Stimulated activated CD4-positive, alpha-beta T cell treated with anti-CD3 and anti-CD28 coated beads, Interleukin-2, amount 100 ng/mL, for 4 hours (primary cell): ENCODE measurements at regions not wholly inside any gene's neighbourhood (a gene's known extent, or its start where the extent isn't known, plus 50 kb on each side); places are given as distances from the start of the nearest gene placed in this dataset.

Experiments used
- DNase-seq: peaks from one replicate; pipeline ENCODE4 v3.0.0-alpha.2; 2020; ENCODE audit warnings: low read depth

DNA sequence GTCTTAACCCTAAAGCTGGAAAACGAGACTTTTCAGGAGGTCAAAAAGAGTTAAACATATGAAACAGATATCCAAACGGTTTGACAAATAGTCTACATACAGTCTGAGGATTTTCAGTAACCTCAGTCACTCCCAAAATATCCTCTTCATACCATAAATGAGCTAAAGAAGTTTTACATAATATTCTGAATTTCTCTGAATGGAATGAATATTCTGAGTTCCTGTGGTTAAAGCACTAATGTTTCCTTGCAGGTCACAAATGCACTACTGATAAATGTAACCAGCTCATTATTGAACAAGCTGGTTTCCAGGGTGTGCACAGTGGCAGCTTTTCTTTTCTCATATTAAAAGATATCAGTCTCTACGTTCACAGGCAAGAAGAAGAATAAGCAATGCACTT lies 137.4 kb upstream of the POU1F1 start:
- no peak for DNase-seq

DNA sequence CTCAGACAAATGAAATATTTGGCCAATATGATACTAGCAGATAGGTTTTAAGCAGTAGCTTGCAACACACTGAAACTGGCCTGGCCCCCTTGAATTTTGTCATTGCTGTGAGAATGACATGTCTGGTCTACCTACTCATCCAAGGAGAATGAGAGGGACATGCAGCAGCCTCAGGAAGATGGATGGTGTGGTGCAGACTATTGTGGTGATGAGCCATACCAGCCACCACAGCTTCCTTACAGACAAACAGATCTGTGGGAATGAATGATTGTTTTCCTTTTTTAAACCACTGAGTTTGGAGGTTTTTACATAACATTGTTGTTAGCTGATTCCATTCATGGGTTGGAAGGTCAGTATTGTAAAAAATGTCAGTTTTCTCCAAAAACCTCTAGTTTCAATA lies 133.7 kb upstream of the POU1F1 start:
- DNase-seq = no peak

DNA sequence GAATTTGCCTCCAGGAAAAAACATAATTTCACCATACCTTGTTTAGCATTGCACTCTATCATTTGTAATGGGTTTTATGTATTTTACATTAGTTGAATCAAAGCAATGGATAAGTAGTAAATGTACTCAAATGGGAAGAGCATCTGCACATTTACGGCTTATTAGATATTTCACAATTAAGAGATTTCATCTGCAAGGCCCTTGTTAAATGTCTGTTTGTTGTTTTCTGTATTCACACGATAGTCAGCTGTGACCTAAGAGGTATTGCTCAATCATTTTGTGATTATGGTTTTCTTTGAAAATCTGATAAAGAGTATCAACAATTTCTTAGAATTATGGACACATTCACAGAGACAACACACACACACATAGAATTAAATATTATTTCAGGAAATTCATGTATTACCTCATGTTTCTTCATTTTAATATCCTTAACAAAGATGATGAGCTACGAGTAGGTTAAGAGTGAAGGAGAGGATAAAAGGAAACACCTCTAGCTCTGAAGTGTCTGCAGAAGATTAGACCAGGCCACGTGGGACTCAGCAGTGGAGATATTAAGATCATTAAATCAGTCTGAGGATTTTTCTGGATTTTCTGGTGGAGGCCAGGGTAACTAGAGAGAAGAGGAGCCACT lies 121.9 kb upstream of the POU1F1 start:
- no peak for DNase-seq

DNA sequence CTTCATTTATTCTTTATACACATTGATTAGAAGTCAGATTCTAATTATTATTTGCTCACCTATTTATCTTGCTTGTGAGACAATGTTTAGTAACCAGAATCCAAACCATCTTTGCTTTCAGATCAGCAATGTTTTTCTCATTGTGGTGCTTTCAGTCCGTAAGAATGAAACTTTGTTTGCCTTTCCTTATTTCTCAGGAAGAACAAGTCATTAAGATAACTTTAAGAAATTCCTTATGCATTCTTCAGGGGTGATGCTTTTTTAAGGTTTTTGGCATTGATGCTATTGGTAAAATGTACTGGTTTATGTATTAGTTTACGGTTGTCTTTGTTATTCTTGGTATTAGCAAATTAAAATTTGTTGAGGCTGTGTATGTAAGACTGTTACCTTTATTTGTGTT lies 120.8 kb upstream of the POU1F1 start:
- no peak for DNase-seq

DNA sequence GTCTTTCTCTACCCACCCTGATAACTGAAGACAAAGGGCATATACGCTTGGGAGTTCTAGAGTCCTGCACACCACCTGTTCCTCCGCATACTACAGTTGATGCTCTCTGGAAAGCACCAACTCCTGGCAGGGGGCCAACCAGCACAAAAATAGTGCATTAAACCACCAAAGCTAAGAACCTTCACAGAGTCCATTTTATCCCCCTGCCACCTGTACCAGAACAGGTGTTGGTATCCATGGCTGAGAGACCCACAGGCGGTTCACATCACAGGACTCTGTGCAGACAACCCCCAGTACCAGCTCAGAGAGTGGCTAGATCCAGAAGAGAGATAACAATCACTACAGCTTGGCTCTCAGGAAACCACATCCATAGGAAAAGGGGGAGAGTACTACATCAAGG lies 114.4 kb upstream of the POU1F1 start:
- DNase-seq = no peak

DNA sequence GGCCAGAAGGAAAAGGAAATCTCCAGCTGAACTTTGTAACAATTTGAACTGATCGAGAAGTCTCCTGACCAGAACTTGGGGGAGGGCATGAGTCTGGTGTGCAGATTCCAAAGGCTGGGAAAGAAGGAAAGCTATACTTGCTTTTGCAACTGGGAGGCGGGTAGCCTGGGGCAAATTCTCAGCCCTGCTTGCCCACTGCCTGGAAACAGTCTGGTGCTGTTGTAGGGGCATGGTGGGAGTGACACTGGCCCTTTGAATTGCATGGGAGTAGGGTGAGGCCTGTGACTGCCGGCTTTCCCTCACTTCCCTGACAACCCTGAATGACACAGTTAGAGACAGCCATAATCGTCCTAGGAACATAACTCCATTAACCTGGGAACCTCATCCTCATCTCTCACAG lies 114.0 kb upstream of the POU1F1 start:
- no peak for DNase-seq

DNA sequence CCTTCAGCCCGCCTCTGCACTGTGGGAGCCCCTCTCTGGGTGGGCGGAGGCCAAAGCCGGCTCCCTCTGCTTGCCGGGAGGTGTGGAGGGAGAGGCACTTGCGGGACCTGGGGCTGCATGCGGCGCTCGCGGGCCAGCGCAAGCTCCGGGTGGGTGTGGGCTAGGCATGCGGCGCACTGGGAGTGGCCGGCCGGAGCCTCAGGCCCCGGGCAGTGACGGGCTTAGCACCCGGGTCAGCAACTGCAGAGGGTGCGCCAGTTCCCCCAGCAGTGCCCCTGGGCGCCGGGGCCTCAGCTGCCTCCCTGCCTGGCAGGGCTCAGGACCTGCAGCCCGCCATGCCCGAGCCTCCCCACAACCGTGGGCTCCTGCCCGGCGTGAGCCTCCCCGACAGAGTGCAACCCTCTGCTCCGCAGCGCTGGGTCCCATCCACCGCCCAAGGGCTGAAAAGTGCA lies 98.9 kb upstream of the POU1F1 start:
- no peak for DNase-seq

DNA sequence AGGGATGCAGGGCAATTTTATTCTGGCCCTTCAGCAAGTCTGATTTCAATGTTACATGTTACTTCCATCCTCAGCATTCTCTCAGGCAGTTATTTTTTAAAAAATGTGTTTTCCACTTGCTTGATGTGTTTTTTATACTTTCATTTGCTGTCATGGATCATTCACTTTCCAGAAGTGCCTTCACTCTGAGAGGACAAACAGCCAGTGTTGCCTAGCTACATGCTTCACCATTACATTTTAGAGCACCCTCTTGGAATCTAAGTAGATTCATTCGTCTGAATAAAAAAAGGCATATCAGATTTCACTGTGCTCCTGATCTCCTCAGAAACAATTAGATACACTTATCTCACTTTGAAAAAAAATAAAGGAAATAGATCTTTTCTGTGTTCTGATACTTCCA lies 93.6 kb upstream of the POU1F1 start:
- no peak for DNase-seq

DNA sequence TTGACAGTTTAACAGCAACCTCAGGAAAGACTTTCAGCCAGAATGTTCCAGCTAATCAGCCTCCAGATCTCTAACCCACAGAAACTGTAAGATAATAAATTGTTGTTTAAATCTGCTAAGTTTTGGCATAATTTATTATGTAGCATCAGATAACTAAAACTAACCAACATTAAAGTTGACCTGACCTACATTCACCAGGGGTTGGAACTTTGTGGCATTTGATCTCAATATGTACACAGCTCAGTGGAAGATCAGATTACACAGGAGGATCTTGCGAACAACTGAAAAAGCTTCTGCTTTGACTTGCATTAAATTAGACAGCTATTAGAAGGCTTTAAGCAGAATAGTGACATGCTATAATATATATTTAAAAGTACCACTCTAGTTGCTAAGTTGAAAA lies 91.4 kb upstream of the POU1F1 start:
- no peak for DNase-seq

DNA sequence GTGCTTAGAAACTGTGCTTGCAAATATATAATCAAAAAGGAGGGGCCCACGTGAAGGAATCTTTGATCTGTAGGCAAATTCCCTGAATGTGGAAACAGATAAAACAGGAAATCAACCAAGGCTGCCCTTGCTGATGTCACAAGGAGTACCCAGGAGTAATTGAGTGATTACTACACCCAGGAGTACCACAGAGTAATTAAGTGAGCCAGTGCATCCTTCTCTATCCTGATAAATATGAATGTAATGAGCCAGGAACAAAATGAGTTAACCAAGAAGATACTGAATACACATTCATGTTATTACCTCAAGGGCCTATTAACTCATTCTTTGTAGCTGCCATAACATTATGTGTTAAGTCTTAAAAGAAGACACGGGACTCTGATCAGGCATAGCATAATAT lies 87.3 kb upstream of the POU1F1 start:
- no peak for DNase-seq

DNA sequence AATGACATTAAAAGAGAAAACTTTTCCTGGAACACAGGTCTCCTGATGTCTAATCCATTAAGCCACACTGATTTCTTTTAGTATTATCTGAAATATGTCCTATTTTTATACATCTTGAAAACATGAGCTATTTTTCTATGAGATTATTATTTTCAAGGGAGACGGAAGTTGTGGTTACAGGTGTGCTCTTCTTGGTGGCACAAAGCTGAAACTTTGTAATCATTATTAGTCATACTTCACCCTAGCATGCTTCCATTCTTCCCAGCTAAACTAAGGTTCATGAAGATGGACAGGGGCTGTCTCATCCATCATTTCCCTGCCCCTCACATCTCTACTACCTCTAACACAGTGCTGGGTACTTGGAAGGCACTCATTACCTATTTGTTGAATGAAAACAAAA lies 85.6 kb upstream of the POU1F1 start:
- no peak for DNase-seq

DNA sequence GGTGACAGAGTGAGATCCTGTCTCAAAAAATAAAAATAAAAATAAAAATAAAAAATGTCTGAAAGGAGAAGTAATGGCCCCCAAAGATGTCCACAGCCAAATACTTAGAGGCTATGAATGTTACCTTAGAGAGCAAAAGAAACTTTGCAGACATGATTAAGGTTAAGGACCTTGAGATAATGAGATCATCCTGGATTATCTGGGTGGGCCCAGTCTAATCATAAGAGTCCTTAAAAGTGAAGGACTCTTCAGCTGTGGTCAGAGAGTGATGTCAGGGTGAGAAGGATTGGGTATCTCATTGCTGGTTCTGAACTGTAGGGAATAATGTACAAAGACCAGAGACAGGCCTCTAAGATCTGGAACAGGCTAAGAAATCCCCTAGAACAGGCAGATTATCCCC lies 84.9 kb upstream of the POU1F1 start:
- DNase-seq = no peak

DNA sequence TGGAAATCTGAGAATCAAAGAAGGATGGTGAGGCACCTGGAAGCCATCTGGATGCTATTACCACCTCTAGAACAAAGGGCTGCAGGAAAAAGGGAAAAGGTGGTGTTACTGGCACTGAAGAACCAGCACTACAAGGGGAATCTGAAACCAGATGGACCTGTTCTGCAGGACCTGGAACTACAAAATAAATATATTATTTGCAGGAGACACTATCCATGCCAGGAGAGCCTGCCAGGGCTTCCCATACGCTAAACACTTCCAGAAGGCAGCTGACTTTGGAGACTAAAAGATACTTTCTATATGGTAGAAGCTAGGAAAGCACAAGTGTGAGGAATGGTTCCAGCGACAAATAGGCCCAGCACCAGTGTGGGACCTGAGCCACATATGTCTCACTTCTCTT lies 83.4 kb upstream of the POU1F1 start:
- no peak for DNase-seq

DNA sequence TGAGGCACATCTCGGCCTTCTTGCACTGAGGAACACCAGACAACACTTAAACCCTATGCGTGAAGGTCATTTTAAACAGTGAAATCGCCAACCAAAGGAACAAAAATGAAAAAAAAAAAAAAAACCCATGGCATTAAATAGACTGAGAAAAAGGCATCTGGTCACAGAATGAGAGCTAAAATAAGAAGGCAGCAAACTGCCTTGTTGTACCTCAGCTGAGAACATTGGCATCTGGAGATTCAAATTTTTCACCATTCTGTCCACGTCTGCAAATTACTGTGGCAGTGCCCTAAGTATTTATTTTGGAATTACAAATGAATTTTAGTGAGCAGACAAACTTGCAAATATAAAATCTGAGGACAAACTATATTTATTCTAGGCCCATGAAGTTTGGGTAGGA lies 82.6 kb upstream of the POU1F1 start:
- DNase-seq = no peak

DNA sequence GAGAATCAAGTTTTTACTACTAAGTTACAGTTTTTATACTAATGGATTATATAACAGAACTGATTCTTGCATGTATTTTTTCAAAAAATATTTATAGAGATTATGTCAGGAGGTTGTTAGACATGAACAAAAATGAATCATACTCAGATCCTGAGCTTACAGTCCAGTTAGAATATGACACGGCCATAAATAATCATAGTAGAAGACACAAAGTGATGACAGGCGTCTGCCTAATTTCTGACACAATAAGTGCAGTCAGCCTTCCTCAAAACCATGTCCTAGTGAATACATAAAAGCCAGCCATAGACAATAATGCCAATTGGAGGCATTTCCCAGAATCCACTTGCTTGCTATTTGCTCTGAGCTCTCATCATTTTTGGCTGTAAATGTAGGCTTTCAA lies 81.7 kb upstream of the POU1F1 start:
- DNase-seq = no peak

DNA sequence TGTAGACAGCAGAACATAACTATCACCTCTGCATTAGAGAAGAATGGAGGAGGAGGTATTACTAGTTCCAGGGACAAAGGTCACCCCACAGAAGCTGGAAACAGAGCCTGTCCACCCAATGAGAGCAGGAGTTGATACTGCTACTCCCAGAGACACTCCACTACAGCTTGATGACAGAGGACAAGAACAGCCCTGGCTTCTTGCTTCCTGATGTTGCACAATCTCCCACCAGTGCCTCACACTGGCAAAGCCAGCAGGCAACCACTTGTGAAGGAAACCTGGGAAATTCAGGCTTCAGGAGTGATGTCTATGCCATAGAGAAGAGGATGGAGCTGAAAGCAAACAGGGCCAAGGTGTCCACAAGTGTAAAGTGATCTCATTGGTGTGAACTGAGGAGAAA lies 78.0 kb upstream of the POU1F1 start:
- DNase-seq = no peak

DNA sequence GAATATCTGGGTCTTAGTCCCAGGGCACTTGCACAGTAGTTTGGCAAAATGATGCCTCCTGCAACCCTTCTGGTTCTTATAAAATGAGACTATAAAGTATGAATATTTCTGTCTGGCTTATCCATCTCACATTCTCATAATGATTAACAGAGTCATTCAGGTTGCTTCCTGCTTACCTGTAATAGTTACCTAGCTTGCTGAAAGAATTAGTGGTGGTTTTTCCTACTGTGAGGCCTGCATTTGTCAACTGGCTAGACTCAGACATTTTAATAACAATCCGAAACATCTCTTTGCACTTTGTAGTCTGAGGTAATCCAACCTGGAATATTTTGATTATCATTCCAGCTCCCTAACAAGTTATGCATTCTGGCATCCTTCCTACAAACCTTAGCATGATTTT lies 75.6 kb upstream of the POU1F1 start:
- no peak for DNase-seq

DNA sequence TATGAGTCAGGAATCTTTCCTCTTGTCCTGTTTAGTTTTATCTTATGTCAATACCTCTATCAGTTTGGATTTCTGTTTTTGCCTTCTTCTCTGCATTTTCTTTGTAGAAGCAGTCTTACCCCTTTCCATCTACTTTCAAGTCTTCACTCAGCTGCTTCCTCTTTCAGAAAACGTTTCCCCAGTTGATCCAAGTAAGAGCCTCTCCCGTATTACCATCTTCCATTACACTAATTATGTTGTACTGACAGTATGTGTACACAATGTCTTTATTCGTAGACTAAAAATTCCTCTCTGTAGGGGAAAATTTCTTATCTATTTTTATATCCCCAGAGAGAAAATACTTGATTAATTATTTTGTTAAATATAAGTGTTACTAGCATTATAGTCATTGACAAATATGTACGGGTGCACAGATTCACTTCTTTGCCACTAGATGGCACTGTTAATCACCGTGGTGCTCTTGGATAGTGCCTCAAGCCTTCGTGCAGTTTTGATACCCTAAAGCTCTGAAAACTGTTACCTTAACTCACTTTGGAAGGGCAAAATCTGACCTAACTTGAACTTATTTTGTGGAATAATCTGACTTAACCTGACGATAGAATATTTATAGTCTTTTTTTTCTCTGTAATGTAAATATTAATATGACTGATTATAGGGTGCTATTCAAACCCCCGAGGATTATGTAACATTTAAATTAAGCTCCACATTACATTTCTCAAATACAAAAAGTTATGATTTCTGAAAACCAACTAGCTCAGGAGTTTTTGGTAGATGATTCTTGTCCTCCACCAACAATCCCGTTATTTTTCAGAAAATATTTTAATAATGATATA lies 74.2 kb upstream of the POU1F1 start:
- no peak for DNase-seq

DNA sequence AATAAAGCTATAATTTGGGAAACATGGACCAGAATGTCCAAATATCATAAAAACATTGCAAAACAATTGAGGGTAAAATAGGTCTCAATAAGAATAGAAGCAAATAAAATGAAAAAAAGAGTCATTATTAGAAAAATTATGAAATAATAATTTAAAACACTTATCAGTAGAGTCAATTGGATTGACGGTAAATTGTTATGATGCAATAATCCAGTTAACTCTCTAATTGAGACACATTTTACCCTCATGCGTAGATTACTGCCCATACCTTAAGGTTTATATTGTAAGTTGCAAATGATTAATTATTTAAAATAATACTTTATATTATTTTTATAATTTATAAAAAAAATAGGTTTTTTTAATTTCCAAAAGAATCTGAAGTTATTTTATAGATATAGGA lies 73.4 kb upstream of the POU1F1 start:
- no peak for DNase-seq

DNA sequence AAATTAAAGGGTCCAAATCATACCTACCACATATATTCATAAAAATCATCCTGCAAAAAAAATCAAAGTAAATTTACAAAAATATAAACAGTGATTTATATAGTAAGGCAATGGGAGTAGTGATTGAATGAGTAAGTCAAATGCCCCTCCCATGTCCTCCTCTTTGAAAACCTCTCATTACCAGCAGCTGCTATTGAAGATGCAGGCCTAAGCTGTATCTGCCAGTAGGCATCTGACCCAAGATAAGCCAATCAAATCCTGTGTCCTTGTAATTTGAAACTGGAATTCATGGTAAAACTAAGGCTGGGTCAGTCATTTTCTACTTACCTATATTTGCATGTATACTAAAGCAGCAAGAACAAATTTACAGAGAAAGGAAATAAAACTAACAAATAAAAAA lies 60.4 kb upstream of the POU1F1 start:
- no peak for DNase-seq

DNA sequence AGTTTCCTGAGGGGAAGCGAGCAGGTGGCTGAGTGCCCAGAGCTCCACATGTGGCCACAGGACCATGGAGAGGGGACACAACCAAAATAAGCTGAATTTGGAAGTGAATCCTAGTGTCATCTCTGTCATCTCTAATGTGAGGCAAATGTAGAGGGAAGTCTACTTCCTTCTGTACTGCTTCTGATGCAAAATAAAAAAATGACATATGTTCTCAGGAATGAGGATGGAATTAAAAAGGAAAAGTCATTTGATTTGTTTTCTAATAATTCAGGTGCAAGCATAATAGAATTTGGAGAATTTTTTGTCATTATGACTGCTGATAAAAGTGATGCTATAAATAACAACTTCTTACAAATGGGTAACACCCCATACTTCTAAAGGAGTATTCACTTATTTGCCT lies 59.5 kb upstream of the POU1F1 start:
- DNase-seq = no peak

DNA sequence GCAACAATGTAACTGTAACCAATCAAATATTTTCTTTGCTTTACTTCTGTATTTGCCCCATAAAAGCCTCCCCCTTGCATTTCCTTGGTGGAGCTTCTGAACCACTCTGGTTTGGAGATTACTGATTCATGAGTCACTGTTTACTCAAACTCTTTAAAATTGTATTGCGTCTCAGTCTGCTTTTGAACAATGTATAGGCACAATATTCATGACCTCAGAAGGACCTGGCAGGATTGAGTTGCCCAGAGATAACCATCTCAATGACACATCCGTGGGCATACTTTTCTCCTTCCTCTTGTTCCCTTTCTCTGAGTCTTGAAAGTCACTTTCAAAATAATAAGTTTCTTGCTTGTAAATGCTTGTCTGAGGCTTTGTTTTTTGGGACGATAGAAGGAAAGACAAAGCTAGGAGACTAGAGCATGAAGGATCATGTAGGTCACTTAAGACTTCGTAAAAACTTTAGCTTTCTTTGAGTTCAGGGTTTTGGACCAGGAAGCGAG lies 57.1 kb upstream of the POU1F1 start:
- DNase-seq = no peak

DNA sequence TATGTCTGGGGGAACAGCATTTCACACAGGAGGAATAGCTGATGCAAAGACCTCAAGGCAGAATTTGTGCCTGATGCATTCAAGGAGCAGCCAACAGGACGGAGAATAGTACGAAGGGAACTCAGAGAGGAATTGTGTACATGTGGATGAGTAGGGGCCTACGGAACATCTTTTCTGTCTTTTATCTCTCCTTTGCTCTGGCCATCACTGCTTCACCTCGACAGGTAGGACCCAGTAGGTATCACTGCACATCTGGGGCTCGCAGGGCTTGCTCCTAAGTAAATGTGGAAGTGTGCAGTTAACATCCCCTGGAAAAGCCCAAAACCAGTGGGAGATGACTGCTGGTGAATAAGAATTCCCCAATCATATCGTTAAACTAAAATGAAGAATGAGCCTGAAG lies 56.4 kb upstream of the POU1F1 start:
- DNase-seq = no peak

DNA sequence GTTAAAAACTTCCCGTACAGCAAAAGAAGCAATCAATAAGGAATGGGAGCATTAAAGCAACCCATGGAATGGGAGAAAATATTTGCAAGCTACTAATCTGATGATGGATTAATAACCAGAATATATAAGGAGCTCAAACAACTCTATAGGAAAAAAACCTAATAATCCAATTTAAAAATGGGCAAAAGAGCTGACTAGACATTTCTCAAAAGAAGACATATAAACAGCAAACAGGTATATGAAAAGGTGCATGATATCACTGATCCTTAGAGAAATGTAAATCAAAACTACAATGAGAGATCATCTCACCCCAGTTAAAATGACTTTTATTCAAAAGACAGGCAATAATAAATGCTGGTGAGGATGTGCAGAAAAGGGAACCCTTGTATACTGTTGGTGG lies 52.7 kb upstream of the POU1F1 start:
- DNase-seq = no peak
